Naive thymus-derived CD4-positive, alpha-beta T cell (primary cell): ENCODE measurements at regions not wholly inside any gene's neighbourhood (a gene's known extent, or its start where the extent isn't known, plus 50 kb on each side); places are given as distances from the start of the nearest gene placed in this dataset.

Experiments used
- ATAC-seq: fragments of 150-1000 bp; cut with Tn5 transposase; 2 replicates; pipeline ENCODE4 v1.10.0; 2021; ENCODE audit warnings: mild to moderate bottlenecking, moderate library complexity
- CTCF ChIA-PET: fragments of 350-600 bp; sonication (Branson Sonifier 250); formaldehyde crosslinking; loops from one replicate; lab custom pipeline; 2021; ENCODE audit warnings: antibody characterized with exemption; lab: Charles Lee
- POLR2A ChIA-PET: fragments of 350-600 bp; sonication (Branson Sonifier 250); formaldehyde crosslinking; loops from one replicate; lab custom pipeline; 2021; ENCODE audit warnings: antibody characterized with exemption, inconsistent platforms; lab: Charles Lee
- DNase-seq, 9 donors: peaks; one replicate each; pipeline versions ENCODE4 v3.0.0 to v3.0.0-alpha.2; 2020 to 2022; ENCODE audit warnings: mixed read lengths in 1 of 9
- H3K27ac ChIP-seq: one replicate; pipeline ENCODE4 v1.7.0; 2013; ENCODE audit warnings: mild to moderate bottlenecking, low read depth, low read length, moderate library complexity
- H3K27me3 ChIP-seq, 2 donors: one replicate each; pipeline ENCODE4 v1.7.0; 2013; ENCODE audit warnings: low read length in 2 of 2, mild to moderate bottlenecking in 2 of 2, moderate library complexity in 2 of 2; ENCODE audit not compliant: control insufficient read depth in 2 of 2, insufficient read depth in 2 of 2
- H3K36me3 ChIP-seq, 3 experiments: 1 replicate in 2 of 3; 2 replicates in 1 of 3; pipeline ENCODE4 v1.7.0; 2013; ENCODE audit warnings: low read length in 3 of 3, mild to moderate bottlenecking in 3 of 3, moderate library complexity in 1 of 3; ENCODE audit not compliant: insufficient read depth in 3 of 3, control insufficient read depth in 2 of 3
- H3K4me1 ChIP-seq, 2 donors: one replicate each; pipeline ENCODE4 v1.7.0; 2013; ENCODE audit warnings: low read length in 2 of 2, mild to moderate bottlenecking in 2 of 2, moderate library complexity in 1 of 2; ENCODE audit not compliant: control insufficient read depth in 2 of 2, insufficient read depth in 2 of 2
- H3K4me3 ChIP-seq: 2 replicates; pipeline ENCODE4 v1.7.0; 2013; ENCODE audit warnings: mild to moderate bottlenecking, low read length
- H3K9me3 ChIP-seq, 3 experiments: 1 replicate in 2 of 3; 2 replicates in 1 of 3; pipeline ENCODE4 v1.7.0; 2013; ENCODE audit warnings: low read length in 3 of 3; ENCODE audit not compliant: control insufficient read depth in 2 of 3
- H3K27ac Mint-ChIP-seq, 9 donors: one replicate each; pipeline ENCODE4 v1.8.0; 2020 to 2022; ENCODE audit warnings: mixed read lengths in 9 of 9, mild to moderate bottlenecking in 8 of 9, moderate library complexity in 5 of 9, inconsistent platforms in 2 of 9
- H3K27me3 Mint-ChIP-seq, 5 donors: one replicate each; pipeline ENCODE4 v1.8.0; 2021 to 2022; ENCODE audit warnings: mixed read lengths in 5 of 5, mild to moderate bottlenecking in 1 of 5
- H3K36me3 Mint-ChIP-seq, 5 donors: one replicate each; pipeline ENCODE4 v1.8.0; 2020 to 2022; ENCODE audit warnings: mixed read lengths in 5 of 5, mild to moderate bottlenecking in 3 of 5, inconsistent platforms in 1 of 5
- H3K4me1 Mint-ChIP-seq, 7 donors: one replicate each; pipeline ENCODE4 v1.8.0; 2020 to 2022; ENCODE audit warnings: mixed read lengths in 7 of 7, mild to moderate bottlenecking in 3 of 7, inconsistent platforms in 1 of 7
- H3K4me3 Mint-ChIP-seq, 10 donors: one replicate each; pipeline ENCODE4 v1.8.0; 2020 to 2022; ENCODE audit warnings: mild to moderate bottlenecking in 10 of 10, mixed read lengths in 10 of 10, moderate library complexity in 6 of 10, inconsistent platforms in 2 of 10
- H3K9me3 Mint-ChIP-seq, 11 donors: one replicate each; pipeline ENCODE4 v1.8.0; 2020 to 2022; ENCODE audit warnings: mixed read lengths in 11 of 11, mild to moderate bottlenecking in 4 of 11, inconsistent platforms in 1 of 11, moderate library complexity in 1 of 11
- intact Hi-C, 2 donors: fragments of 100-400 bp; cut with micrococcal nuclease; formaldehyde crosslinking; loops; one replicate each; pipeline ENCODE4 v1.15.1; 2023

DNA sequence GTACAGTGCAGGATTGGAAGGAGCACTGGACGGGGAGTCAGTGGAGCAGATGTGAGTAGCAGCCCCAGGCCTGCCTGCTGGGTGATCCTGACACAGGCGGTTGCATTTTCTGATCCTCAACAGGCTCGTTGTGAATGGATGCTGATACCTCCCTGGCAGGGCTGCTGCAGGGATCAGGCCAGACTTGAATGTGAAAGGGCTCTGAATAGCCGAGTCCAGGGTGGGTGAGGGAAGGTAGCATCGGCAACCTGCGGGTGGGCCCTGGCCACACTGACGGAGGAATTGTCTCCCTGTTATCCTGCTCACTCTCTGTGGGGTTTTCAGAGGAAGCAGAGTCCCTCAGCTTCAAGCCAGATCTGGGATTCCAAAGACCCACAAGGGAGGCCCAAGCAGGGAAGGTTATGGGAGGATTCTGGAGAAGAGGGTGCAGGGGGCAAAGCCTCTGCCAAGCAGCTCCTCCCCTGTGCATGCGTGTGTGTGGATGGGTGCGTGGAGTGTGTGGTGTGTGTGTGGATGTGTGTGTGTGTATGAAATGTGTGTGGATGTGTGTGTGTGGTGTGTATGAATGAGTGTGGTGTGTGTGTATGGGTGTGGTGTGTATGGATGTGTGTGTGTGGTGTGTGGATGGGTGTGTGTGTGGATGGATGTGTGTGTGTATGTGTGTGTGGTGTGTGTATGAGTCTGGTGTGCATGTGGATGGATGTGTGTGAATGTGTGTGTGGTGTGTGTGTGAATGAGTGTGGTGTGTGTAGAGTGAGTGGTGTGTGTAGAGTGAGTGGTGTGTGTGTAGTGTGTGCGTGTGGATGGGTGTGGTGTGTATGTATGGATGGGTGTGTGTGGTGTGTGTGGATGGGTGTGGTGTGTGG is 100.3 kb downstream of the UBIAD1 start:
- H3K4me3 Mint-ChIP-seq = peak overlapping the region in 1 of 10 donors; percentile 59
- H3K27ac Mint-ChIP-seq = peak overlapping the region in 4 of 9 donors; percentile 28 to 53 (median 45)
- ChIA-PET POLR2A (no interaction called here), CTCF (no interaction called here)
- Histone ChIP-seq H3K4me3 (no peak overlapping the region), H3K9me3 (no peaks in the 10 kb centered on the region), H3K27me3 (no peaks in the 10 kb centered on the region), H3K36me3 (no peaks in the 10 kb centered on the region), H3K27ac (no peak overlapping the region), H3K4me1 (no peaks in the 10 kb centered on the region)
- peaks cover 4 to 17% (median 11%) of the 10 kb centered on the region in 7 donors for H3K4me1 Mint-ChIP-seq
- no peaks in the 10 kb centered on the region for H3K36me3 Mint-ChIP-seq
- H3K9me3 Mint-ChIP-seq = peaks cover 0 to 8% (median 0%) of the 10 kb centered on the region in 11 donors
- ATAC-seq (no peak), DNase-seq (no peak)
- peaks cover 0 to 16% (median 0%) of the 10 kb centered on the region in 5 donors for H3K27me3 Mint-ChIP-seq
- intact Hi-C loops = no loop called here

DNA sequence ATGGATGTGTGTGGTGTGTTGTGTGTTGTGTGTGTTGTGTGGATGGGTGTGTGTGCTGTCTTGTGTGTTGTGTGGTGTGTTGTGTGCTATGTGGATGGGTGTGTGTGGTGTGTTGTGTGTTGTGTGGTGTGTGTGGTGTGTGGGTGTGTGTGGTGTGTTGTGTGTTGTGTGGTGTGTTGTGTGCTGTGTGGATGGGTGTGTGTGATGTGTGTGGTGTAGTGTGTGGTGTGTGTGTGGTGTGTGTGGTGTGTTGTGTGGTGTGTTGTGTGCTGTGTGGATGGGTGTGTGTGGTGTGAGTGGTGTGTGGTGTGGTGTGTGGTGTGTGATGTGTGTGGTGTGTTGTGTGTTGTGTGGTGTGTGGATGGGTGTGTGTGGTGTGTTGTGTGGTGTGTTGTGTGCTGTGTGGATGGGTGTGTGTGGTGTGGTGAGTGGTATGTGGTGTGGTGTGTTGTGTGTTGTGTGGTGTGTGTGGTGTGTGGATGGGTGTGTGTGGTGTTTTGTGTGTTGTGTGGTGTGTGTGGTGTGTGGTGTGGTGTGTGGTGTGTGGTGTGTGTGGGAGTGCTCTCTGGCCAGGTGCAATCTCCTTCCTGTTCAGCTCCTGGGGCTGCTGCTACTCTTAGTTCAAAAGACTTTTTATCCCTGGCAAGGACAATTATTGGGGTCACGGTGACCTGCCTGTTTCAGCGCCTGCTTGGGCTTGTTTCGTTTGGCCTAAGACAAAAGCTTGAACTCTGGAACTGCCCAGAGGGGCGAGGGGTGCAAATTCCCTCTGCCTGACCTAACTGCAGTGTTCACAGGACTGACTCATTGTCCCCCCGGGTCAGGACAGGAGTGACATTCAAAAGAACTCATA is 101.1 kb downstream of the UBIAD1 start:
- no peak overlapping the region for H3K27ac ChIP-seq
- no peaks in the 10 kb centered on the region for H3K9me3 ChIP-seq
- H3K4me3 ChIP-seq = no peak overlapping the region
- Mint-ChIP-seq H3K36me3 (no peaks in the 10 kb centered on the region), H3K27me3 (peaks cover 0 to 19% (median 0%) of the 10 kb centered on the region in 5 donors), H3K4me3 (peak overlapping the region in 2 of 10 donors; percentile 3 to 59), H3K4me1 (peaks cover 4 to 17% (median 11%) of the 10 kb centered on the region in 7 donors), H3K9me3 (peaks cover 0 to 8% (median 0%) of the 10 kb centered on the region in 11 donors), H3K27ac (peak overlapping the region in 5 of 9 donors; percentile 22 to 85 (median 53))
- DNase-seq (no peak), ATAC-seq (no peak)
- CTCF ChIA-PET = interaction anchor here (0.7 kb wide), 1 partner anchor 10 kb away, joined by 3 read pairs; no protein-coding TSS in a partner anchor
- no peaks in the 10 kb centered on the region for H3K27me3 ChIP-seq
- intact Hi-C loops = no loop called here
- no peaks in the 10 kb centered on the region for H3K36me3 ChIP-seq
- POLR2A ChIA-PET = no interaction called here
- H3K4me1 ChIP-seq = no peaks in the 10 kb centered on the region

DNA sequence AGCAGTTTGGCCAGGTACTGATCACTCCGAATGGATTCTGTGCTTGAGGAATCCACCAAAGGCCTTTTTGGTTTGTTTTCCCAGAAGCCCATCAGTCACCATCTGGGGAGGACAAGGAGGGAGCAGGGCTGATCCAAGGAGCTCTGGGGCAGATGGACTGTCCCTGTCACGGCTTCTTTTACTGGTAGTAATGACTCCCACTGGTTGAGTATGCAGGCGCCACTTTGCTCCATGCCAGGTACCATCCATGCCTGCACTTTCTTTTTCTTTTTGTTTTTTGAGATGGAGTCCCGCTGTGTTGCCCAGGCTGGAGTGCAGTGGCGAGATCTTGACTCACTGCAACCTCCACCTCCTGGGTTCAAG is 101.7 kb downstream of the UBIAD1 start:
- H3K4me3 Mint-ChIP-seq = no peak overlapping the region
- POLR2A ChIA-PET = no interaction called here
- peak overlapping the region in 2 of 9 donors; percentile 22 to 65 for H3K27ac Mint-ChIP-seq
- H3K36me3 Mint-ChIP-seq = no peaks in the 10 kb centered on the region
- peaks cover 4 to 17% (median 11%) of the 10 kb centered on the region in 7 donors for H3K4me1 Mint-ChIP-seq
- H3K27me3 ChIP-seq = no peaks in the 10 kb centered on the region
- CTCF ChIA-PET = interaction anchor here (0.7 kb wide), 1 partner anchor 10 kb away, joined by 3 read pairs; no protein-coding TSS in a partner anchor
- intact Hi-C loops = no loop called here
- no peaks in the 10 kb centered on the region for H3K9me3 ChIP-seq
- no peak overlapping the region for H3K4me3 ChIP-seq
- H3K4me1 ChIP-seq = no peaks in the 10 kb centered on the region
- ATAC-seq = no peak
- DNase-seq = no peak
- H3K36me3 ChIP-seq = no peaks in the 10 kb centered on the region
- H3K9me3 Mint-ChIP-seq = peaks cover 0 to 8% (median 0%) of the 10 kb centered on the region in 11 donors
- no peak overlapping the region for H3K27ac ChIP-seq
- H3K27me3 Mint-ChIP-seq = peaks cover 0 to 20% (median 0%) of the 10 kb centered on the region in 5 donors

DNA sequence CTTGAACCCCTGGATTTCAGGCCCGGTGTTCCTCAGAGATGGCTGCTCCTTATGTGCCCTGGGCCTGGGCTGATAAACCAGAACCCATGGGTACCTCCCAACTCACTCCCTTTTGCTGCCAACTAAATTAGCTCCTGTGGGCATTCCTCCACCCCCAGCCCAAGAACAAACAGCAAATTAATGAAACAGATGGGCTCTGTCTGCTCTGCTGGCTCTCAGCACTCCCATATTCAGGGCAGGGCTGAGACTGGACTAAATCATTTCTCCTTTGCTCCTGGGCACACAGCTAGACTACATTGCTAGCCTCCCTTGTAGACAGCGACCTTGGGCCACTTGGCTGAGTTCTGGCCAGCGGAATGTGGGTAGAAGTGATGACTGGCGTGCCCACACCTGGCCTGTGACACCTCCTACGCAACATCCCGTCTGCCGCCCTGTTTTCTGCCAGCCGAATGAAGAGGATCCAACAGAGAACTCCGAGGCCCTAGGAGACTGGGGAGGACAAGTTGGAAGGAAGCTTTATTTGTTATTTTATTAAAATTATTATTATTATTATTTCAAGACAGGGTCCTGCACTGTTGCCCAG is 101.9 kb upstream of the DISP3 start:
- Histone ChIP-seq H3K36me3 (no peaks in the 10 kb centered on the region), H3K27me3 (no peaks in the 10 kb centered on the region), H3K4me1 (no peaks in the 10 kb centered on the region), H3K27ac (no peak overlapping the region), H3K9me3 (no peaks in the 10 kb centered on the region), H3K4me3 (no peak overlapping the region)
- peaks cover 0 to 7% (median 0%) of the 10 kb centered on the region in 5 donors for H3K36me3 Mint-ChIP-seq
- H3K27ac Mint-ChIP-seq = no peak overlapping the region
- CTCF ChIA-PET = no interaction called here
- intact Hi-C loops = no loop called here
- H3K4me1 Mint-ChIP-seq = peaks cover 4 to 17% (median 12%) of the 10 kb centered on the region in 7 donors
- H3K27me3 Mint-ChIP-seq = peaks cover 0 to 16% (median 0%) of the 10 kb centered on the region in 5 donors
- no peak for ATAC-seq
- DNase-seq = no peak
- H3K9me3 Mint-ChIP-seq = peaks cover 0 to 13% (median 1%) of the 10 kb centered on the region in 11 donors
- POLR2A ChIA-PET = interaction anchor here (0.6 kb wide), 1 partner anchor 105 kb away, joined by 3 read pairs; no protein-coding TSS in a partner anchor
- no peak overlapping the region for H3K4me3 Mint-ChIP-seq

DNA sequence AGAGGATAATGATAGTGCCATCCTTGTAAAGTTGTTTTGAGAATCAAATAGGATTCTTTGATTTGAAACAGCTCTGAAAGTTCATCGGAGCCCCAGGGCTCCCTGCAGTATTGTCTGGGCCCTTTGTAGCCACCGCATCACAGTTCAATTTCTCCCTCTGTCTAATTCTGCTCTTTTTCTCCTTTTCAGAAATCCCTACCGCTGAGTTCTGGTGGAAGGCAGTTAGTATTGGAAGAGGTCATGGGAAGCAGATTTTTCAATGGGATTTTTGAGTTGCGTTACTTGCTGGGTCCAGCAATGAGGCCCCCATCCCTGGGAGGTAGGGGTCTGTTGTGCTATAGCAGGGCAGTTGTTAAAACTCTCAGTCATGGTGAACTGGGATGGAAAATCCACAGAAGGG is 101.0 kb upstream of the DISP3 start:
- peaks cover 0 to 8% (median 0%) of the 10 kb centered on the region in 5 donors for H3K36me3 Mint-ChIP-seq
- Histone ChIP-seq H3K4me1 (peaks cover 0 to 3% of the 10 kb centered on the region in 2 donors), H3K9me3 (no peaks in the 10 kb centered on the region), H3K27ac (no peak overlapping the region), H3K36me3 (no peaks in the 10 kb centered on the region), H3K4me3 (no peak overlapping the region), H3K27me3 (no peaks in the 10 kb centered on the region)
- ATAC-seq (no peak), DNase-seq (no peak)
- H3K4me3 Mint-ChIP-seq = no peak overlapping the region
- intact Hi-C loops = no loop called here
- CTCF ChIA-PET = no interaction called here
- peaks cover 5 to 20% (median 15%) of the 10 kb centered on the region in 7 donors for H3K4me1 Mint-ChIP-seq
- POLR2A ChIA-PET = no interaction called here
- peaks cover 0 to 18% (median 0%) of the 10 kb centered on the region in 5 donors for H3K27me3 Mint-ChIP-seq
- peaks cover 0 to 14% (median 2%) of the 10 kb centered on the region in 11 donors for H3K9me3 Mint-ChIP-seq
- H3K27ac Mint-ChIP-seq = no peak overlapping the region

DNA sequence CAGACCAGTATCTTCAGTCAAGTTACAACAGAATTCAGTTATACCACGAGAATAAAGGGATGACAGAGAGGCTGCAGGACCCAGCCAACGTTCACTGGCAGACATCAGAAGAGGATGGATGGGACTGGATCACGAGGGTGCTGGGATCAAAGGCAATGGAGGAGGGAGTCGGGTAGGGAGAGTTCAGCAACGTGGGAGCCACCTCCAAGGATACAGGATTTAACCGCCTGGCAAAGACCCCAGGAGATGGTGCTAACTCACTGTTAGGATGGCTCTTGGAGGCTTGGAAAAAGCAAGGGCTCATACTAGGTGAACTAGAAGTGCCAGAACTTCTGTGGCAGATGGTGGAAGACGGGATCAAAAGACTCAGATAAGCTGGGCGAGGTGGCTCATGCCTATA is 99.1 kb upstream of the DISP3 start:
- ChIA-PET POLR2A (no interaction called here), CTCF (no interaction called here)
- peaks cover 8 to 20% of the 10 kb centered on the region in 2 donors for H3K4me1 ChIP-seq
- DNase-seq = no peak
- no peak for ATAC-seq
- H3K4me1 Mint-ChIP-seq = peaks cover 16 to 26% (median 23%) of the 10 kb centered on the region in 7 donors
- no peak overlapping the region for H3K27ac Mint-ChIP-seq
- H3K4me3 Mint-ChIP-seq = no peak overlapping the region
- H3K9me3 Mint-ChIP-seq = peaks cover 0 to 10% (median 2%) of the 10 kb centered on the region in 11 donors
- no peak overlapping the region for H3K27ac ChIP-seq
- H3K9me3 ChIP-seq = no peaks in the 10 kb centered on the region
- intact Hi-C loops = no loop called here
- H3K27me3 Mint-ChIP-seq = peaks cover 0 to 20% (median 0%) of the 10 kb centered on the region in 5 donors
- H3K4me3 ChIP-seq = no peak overlapping the region
- H3K36me3 Mint-ChIP-seq = peaks cover 0 to 8% (median 0%) of the 10 kb centered on the region in 5 donors
- no peaks in the 10 kb centered on the region for H3K27me3 ChIP-seq
- no peaks in the 10 kb centered on the region for H3K36me3 ChIP-seq
